GM18858 (cell line): ENCODE measurements at regions not wholly inside any gene's neighbourhood (a gene's known extent, or its start where the extent isn't known, plus 50 kb on each side); places are given as distances from the start of the nearest gene placed in this dataset.

ENCODE experiments used
- ATAC-seq: cut with Tn5 transposase; IDR thresholded peaks from one replicate; pipeline ENCODE4 v1.9.1; 2021; ENCODE audit not compliant: unreplicated experiment

- ATAC-seq, result no peak
Measured at GRCh38 chr2:139201516-139201915, 421.3 kb upstream of the NXPH2 start.

- ATAC-seq, result no peak
Measured at GRCh38 chr2:139196754-139197153, 416.6 kb upstream of the NXPH2 start.

GRCh38 chr2:139194546-139194945 is 414.4 kb upstream of the NXPH2 start:
- ATAC-seq, result no peak

- no peak for ATAC-seq
Measured at GRCh38 chr2:139177041-139177440, 396.9 kb upstream of the NXPH2 start.

- ATAC-seq, result no peak
Measured at GRCh38 chr2:139175510-139175909, 395.3 kb upstream of the NXPH2 start.

- no peak for ATAC-seq
Measured at GRCh38 chr2:139170406-139170805, 390.2 kb upstream of the NXPH2 start.

- ATAC-seq, result no peak
Measured at GRCh38 chr2:139165601-139166000, 385.4 kb upstream of the NXPH2 start.

GRCh38 chr2:139165041-139165440 is 384.9 kb upstream of the NXPH2 start:
- ATAC-seq, result no peak

GRCh38 chr2:139162957-139163356 is 382.8 kb upstream of the NXPH2 start:
- ATAC-seq, result no peak

GRCh38 chr2:139162456-139162855 is 382.3 kb upstream of the NXPH2 start:
- ATAC-seq, result no peak

- ATAC-seq, result no peak
Measured at GRCh38 chr2:139160836-139161235, 380.6 kb upstream of the NXPH2 start.

GRCh38 chr2:139159177-139159576 is 379.0 kb upstream of the NXPH2 start:
- ATAC-seq, result no peak

- ATAC-seq, result no peak
Measured at GRCh38 chr2:139156730-139157129, 376.5 kb upstream of the NXPH2 start.

- no peak for ATAC-seq
Measured at GRCh38 chr2:139155991-139156390, 375.8 kb upstream of the NXPH2 start.

- no peak for ATAC-seq
Measured at GRCh38 chr2:139142252-139142880, 362.2 kb upstream of the NXPH2 start.

- no peak for ATAC-seq
Measured at GRCh38 chr2:139124271-139124670, 344.1 kb upstream of the NXPH2 start.

GRCh38 chr2:139123795-139124194 is 343.6 kb upstream of the NXPH2 start:
- ATAC-seq, result no peak

GRCh38 chr2:139122711-139123158 is 342.5 kb upstream of the NXPH2 start:
- ATAC-seq, result no peak

- ATAC-seq, result no peak
Measured at GRCh38 chr2:139099721-139100120, 319.5 kb upstream of the NXPH2 start.

GRCh38 chr2:139098961-139099360 is 318.8 kb upstream of the NXPH2 start:
- ATAC-seq, result no peak

GRCh38 chr2:139083121-139083520 is 302.9 kb upstream of the NXPH2 start:
- no peak for ATAC-seq

- no peak for ATAC-seq
Measured at GRCh38 chr2:139080244-139080643, 300.1 kb upstream of the NXPH2 start.

GRCh38 chr2:139079311-139079710 is 299.1 kb upstream of the NXPH2 start:
- ATAC-seq, result no peak
